ENCODE measurements at regions not wholly inside any gene's neighbourhood (a gene's known extent, or its start where the extent isn't known, plus 50 kb on each side); places are given as distances from the start of the nearest gene placed in this dataset.

- in situ Hi-C loops (cut with MboI; ENCODE audit: low sequenced_read_pairs) = no loop called here
Measured at GRCh38 chr14:101470266-101470665, 91.0 kb upstream of the DIO3 start.

- in situ Hi-C loops (cut with MboI; ENCODE audit: low sequenced_read_pairs) = no loop called here
Measured at GRCh38 chr14:101471723-101472517, 89.4 kb upstream of the DIO3 start.

GRCh38 chr14:101472518-101472849, 88.8 kb upstream of the DIO3 start:
- in situ Hi-C loops (cut with MboI; ENCODE audit: low sequenced_read_pairs) = no loop called here

GRCh38 chr14:101473045-101473729, 88.1 kb upstream of the DIO3 start:
- in situ Hi-C loops (cut with MboI; ENCODE audit: low sequenced_read_pairs) = no loop called here

- in situ Hi-C loops (cut with MboI; ENCODE audit: low sequenced_read_pairs) = no loop called here
Measured at GRCh38 chr14:101473795-101474562, 87.3 kb upstream of the DIO3 start.

GRCh38 chr14:101474563-101475455, 86.5 kb upstream of the DIO3 start:
- in situ Hi-C loops (cut with MboI; ENCODE audit: low sequenced_read_pairs) = no loop called here

GRCh38 chr14:101475456-101476257, 85.6 kb upstream of the DIO3 start:
- in situ Hi-C loops (cut with MboI; ENCODE audit: low sequenced_read_pairs) = no loop called here

GRCh38 chr14:101476258-101476915, 84.9 kb upstream of the DIO3 start:
- in situ Hi-C loops (cut with MboI; ENCODE audit: low sequenced_read_pairs) = no loop called here

GRCh38 chr14:101476916-101477553, 84.3 kb upstream of the DIO3 start:
- in situ Hi-C loops (cut with MboI; ENCODE audit: low sequenced_read_pairs) = no loop called here

GRCh38 chr14:101477648-101478047, 83.6 kb upstream of the DIO3 start:
- in situ Hi-C loops (cut with MboI; ENCODE audit: low sequenced_read_pairs) = no loop called here

GRCh38 chr14:101478096-101478495, 83.2 kb upstream of the DIO3 start:
- in situ Hi-C loops (cut with MboI; ENCODE audit: low sequenced_read_pairs) = no loop called here

GRCh38 chr14:101478796-101479410, 82.4 kb upstream of the DIO3 start:
- in situ Hi-C loops (cut with MboI; ENCODE audit: low sequenced_read_pairs) = no loop called here

GRCh38 chr14:101480022-101480746, 81.1 kb upstream of the DIO3 start:
- in situ Hi-C loops (cut with MboI; ENCODE audit: low sequenced_read_pairs) = no loop called here

- in situ Hi-C loops (cut with MboI; ENCODE audit: low sequenced_read_pairs) = no loop called here
Measured at GRCh38 chr14:101480747-101481530, 80.4 kb upstream of the DIO3 start.

GRCh38 chr14:101481557-101481956, 79.7 kb upstream of the DIO3 start:
- in situ Hi-C loops (cut with MboI; ENCODE audit: low sequenced_read_pairs) = no loop called here

- in situ Hi-C loops (cut with MboI; ENCODE audit: low sequenced_read_pairs) = no loop called here
Measured at GRCh38 chr14:101482066-101482465, 79.2 kb upstream of the DIO3 start.

- in situ Hi-C loops (cut with MboI; ENCODE audit: low sequenced_read_pairs) = no loop called here
Measured at GRCh38 chr14:101483829-101484228, 77.5 kb upstream of the DIO3 start.

Measured in HL-60/S4 treated with phorbol 12-myristate 13-acetate at 8.2 ng/mL for 4 days and 3 days (cell line).